Vagina (tissue), 2 donors: ENCODE measurements at regions not wholly inside any gene's neighbourhood (a gene's known extent, or its start where the extent isn't known, plus 50 kb on each side); places are given as distances from the start of the nearest gene placed in this dataset.

Source experiments
- POLR2A ChIP-seq, 2 donors: fragments of 450-650 bp; IDR thresholded peaks; one replicate each; pipeline ENCODE4 v1.6.1; 2017; ENCODE audit warnings: antibody characterized with exemption in 2 of 2, mild to moderate bottlenecking in 2 of 2, moderate library complexity in 2 of 2
- POLR2AphosphoS5 ChIP-seq, 2 donors: sonication (generic); formaldehyde crosslinking; IDR thresholded peaks; one replicate each; pipeline ENCODE4 v1.9.0; 2017; ENCODE audit warnings: antibody characterized with exemption in 2 of 2, mild to moderate bottlenecking in 2 of 2, low read depth in 1 of 2; ENCODE audit not compliant: insufficient read depth in 1 of 2

- no peak for TF ChIP-seq POLR2AphosphoS5 (IDR thresholded peaks at IDR 0.05; ENCODE audit: insufficient read depth in 1 of 2, low read depth in 1 of 2)
- TF ChIP-seq POLR2A (IDR thresholded peaks at IDR 0.05) = no peak
Observed at GRCh38 chr18:29811519-29811918, 1231.0 kb downstream of the DSC3 start.
